GM18861 (cell line): ENCODE measurements at regions not wholly inside any gene's neighbourhood (a gene's known extent, or its start where the extent isn't known, plus 50 kb on each side); places are given as distances from the start of the nearest gene placed in this dataset.
A peak's percentile ranks its signal among the peaks of the same experiment; 100 is the strongest.

Experiments used
- ATAC-seq: cut with Tn5 transposase; IDR thresholded peaks from one replicate; pipeline ENCODE4 v1.9.1; 2021; ENCODE audit not compliant: unreplicated experiment

- ATAC-seq = no peak
These were observed 111.3 kb downstream of the CMPK2 start for GRCh38 chr2:6754419-6754818.

- no peak for ATAC-seq
These were observed 110.3 kb downstream of the CMPK2 start for GRCh38 chr2:6755456-6755855.

GRCh38 chr2:6757215-6757614 is 108.5 kb downstream of the CMPK2 start:
- no peak for ATAC-seq

GRCh38 chr2:6759689-6760088 is 106.0 kb downstream of the CMPK2 start:
- no peak for ATAC-seq

- ATAC-seq = no peak
These were observed 105.6 kb downstream of the CMPK2 start for GRCh38 chr2:6760132-6760531.

GRCh38 chr2:6764968-6765723 is 100.6 kb downstream of the CMPK2 start:
- no peak for ATAC-seq

GRCh38 chr2:6769346-6769745 is 96.4 kb downstream of the CMPK2 start:
- ATAC-seq = no peak

- no peak for ATAC-seq
These were observed 95.7 kb downstream of the CMPK2 start for GRCh38 chr2:6770006-6770405.

- ATAC-seq = no peak
These were observed 93.8 kb downstream of the CMPK2 start for GRCh38 chr2:6771634-6772611.

- ATAC-seq = peak; percentile 85
These were observed 92.6 kb downstream of the CMPK2 start for GRCh38 chr2:6773007-6773693.

- no peak for ATAC-seq
These were observed 92.0 kb downstream of the CMPK2 start for GRCh38 chr2:6773694-6774044.

- ATAC-seq = no peak
These were observed 89.6 kb downstream of the CMPK2 start for GRCh38 chr2:6776125-6776524.

GRCh38 chr2:6777626-6778025 is 88.1 kb downstream of the CMPK2 start:
- ATAC-seq = no peak

GRCh38 chr2:6780765-6781274 is 84.9 kb downstream of the CMPK2 start:
- peak; percentile 86 for ATAC-seq

- no peak for ATAC-seq
These were observed 83.0 kb downstream of the CMPK2 start for GRCh38 chr2:6782517-6783237.

GRCh38 chr2:6783238-6783614 is 82.5 kb downstream of the CMPK2 start:
- no peak for ATAC-seq

- no peak for ATAC-seq
These were observed 81.4 kb downstream of the CMPK2 start for GRCh38 chr2:6784291-6784690.

GRCh38 chr2:6785493-6785892 is 80.2 kb downstream of the CMPK2 start:
- ATAC-seq = no peak

- ATAC-seq = no peak
These were observed 78.3 kb downstream of the CMPK2 start for GRCh38 chr2:6787376-6787775.

GRCh38 chr2:6788614-6789013 is 77.1 kb downstream of the CMPK2 start:
- no peak for ATAC-seq
